K562 (cell line): ENCODE measurements at regions not wholly inside any gene's neighbourhood (a gene's known extent, or its start where the extent isn't known, plus 50 kb on each side); places are given as distances from the start of the nearest gene placed in this dataset.
"Not testable (repeated sequence)": the region's sequence is repeated elsewhere in the genome, so short reads cannot be mapped to it uniquely, and the experiment has no call there.

Experiments used
- ATAC-seq: fragments of 200-7000 bp; cut with Tn5 transposase; 3 replicates; pipeline ENCODE4 v1.9.1; 2020; ENCODE audit warnings: moderate library complexity
- BruUV-seq: library from RNA; stranded (reverse); fragments of 400-500 nt; replicated peaks from 2 replicates; lab custom pipeline; 2021; lab: Mats Ljungman, UMichigan
- CTCF ChIA-PET: fragments of 300-600 bp; formaldehyde crosslinking; extraction: SDS; loops from one replicate; lab custom pipeline; 2021; ENCODE audit warnings: low intra/inter-chr PET ratio; lab: Yijun Ruan, JAX
- POLR2A ChIA-PET: fragments of 300-600, 350-650 bp; sonication (Branson Sonifier 250); formaldehyde crosslinking; extraction: SDS; loops from one replicate; lab custom pipeline; 2021; ENCODE audit warnings: antibody characterized with exemption, inconsistent platforms; lab: Yijun Ruan, JAX
- DNase-seq, 4 experiments: peaks; one replicate each; pipeline versions ENCODE4 v3.0.0 to v3.0.0-alpha.2; 2011 to 2018; ENCODE audit warnings: low spot score in 3 of 4, mixed read lengths in 3 of 4; ENCODE audit errors: extremely low read depth in 1 of 4
- FAIRE-seq: peaks from 2 replicates; lab custom pipeline; 2011; peaks lifted over from hg19 to GRCh38; lab: Jason Lieb, UNC
- H2AFZ ChIP-seq: 2 replicates; pipeline ENCODE4 v1.6.0; 2011; ENCODE audit warnings: low read depth, low read length, control low read depth, inconsistent platforms
- H3K27ac ChIP-seq: fragments of 200-600 bp; 3 replicates; pipeline ENCODE4 v1.8.0; 2011; ENCODE audit warnings: low read depth, mild to moderate bottlenecking, control low read depth, inconsistent platforms, low read length, moderate library complexity, mixed read lengths; ENCODE audit errors: extremely low read depth
- H3K27me3 ChIP-seq, 2 experiments: fragments of 300-600 bp in 1 of 2; 2 replicates in 1 of 2; 3 replicates in 1 of 2; pipeline versions ENCODE4 v1.6.0 to v1.8.0; 2011; ENCODE audit warnings: inconsistent platforms in 2 of 2, low read length in 2 of 2, mild to moderate bottlenecking in 1 of 2, mixed read lengths in 1 of 2, moderate library complexity in 1 of 2; ENCODE audit not compliant: control insufficient read depth in 2 of 2, insufficient read depth in 2 of 2
- H3K36me3 ChIP-seq: fragments of 300-600 bp; 3 replicates; pipeline ENCODE4 v1.8.0; 2011; ENCODE audit warnings: mild to moderate bottlenecking, low read length, inconsistent platforms; ENCODE audit not compliant: control insufficient read depth, insufficient read depth
- H3K4me1 ChIP-seq, 2 experiments: fragments of 200-600 bp in 1 of 2; replicated peaks in 1 of 2; 2 replicates in 1 of 2; 3 replicates in 1 of 2; pipeline versions ENCODE4 v1.5.1 to v1.8.0; 2011; ENCODE audit warnings: inconsistent platforms in 2 of 2, low read length in 2 of 2, mild to moderate bottlenecking in 1 of 2, mixed read lengths in 1 of 2, moderate library complexity in 1 of 2; ENCODE audit not compliant: control insufficient read depth in 2 of 2, insufficient read depth in 2 of 2
- H3K4me2 ChIP-seq: 2 replicates; pipeline ENCODE4 v1.6.1; 2011; ENCODE audit warnings: low read length, control low read depth, inconsistent platforms, mixed read lengths; ENCODE audit not compliant: insufficient read depth
- H3K4me3 ChIP-seq: fragments of 200-600 bp; sonication (generic), shearing (Covaris generic); 2 replicates; pipeline ENCODE4 v1.5.1; 2016; ENCODE audit warnings: control low read depth, inconsistent platforms
- H3K79me2 ChIP-seq: fragments of 200-600 bp; 3 replicates; pipeline ENCODE4 v1.8.0; 2011; ENCODE audit warnings: low read length, inconsistent platforms; ENCODE audit not compliant: control insufficient read depth, insufficient read depth
- H3K9ac ChIP-seq, 2 experiments: 2 replicates each; pipeline versions ENCODE4 v1.6.0 to v1.6.1; 2011; ENCODE audit warnings: low read depth in 2 of 2, low read length in 2 of 2, control low read depth in 1 of 2, inconsistent platforms in 1 of 2, mild to moderate bottlenecking in 1 of 2, mixed read lengths in 1 of 2; ENCODE audit not compliant: insufficient read depth in 1 of 2
- H3K9me1 ChIP-seq: one replicate; pipeline ENCODE4 v1.6.0; 2011; ENCODE audit warnings: inconsistent platforms, mild to moderate bottlenecking, low read length, moderate library complexity; ENCODE audit not compliant: control insufficient read depth, insufficient read depth
- H3K9me3 ChIP-seq: replicated peaks from 2 replicates; pipeline ENCODE4 v1.5.1; 2011; ENCODE audit warnings: low read depth, low read length, inconsistent platforms; ENCODE audit not compliant: control insufficient read depth, insufficient read depth
- H4K20me1 ChIP-seq: replicated peaks from 2 replicates; pipeline ENCODE4 v1.6.1; 2011; ENCODE audit warnings: low read length, inconsistent platforms, mixed read lengths; ENCODE audit not compliant: control insufficient read depth, insufficient read depth
- CEBPB ChIP-seq: fragments of 450-650 bp; IDR thresholded peaks from 2 replicates; pipeline ENCODE4 v1.6.1; 2016; ENCODE audit warnings: missing genetic modification characterization, missing compliant biosample characterization
- CEBPG ChIP-seq, 3 experiments: fragments of 200-800 bp in 1 of 3; sonication (Bioruptor generic) in 1 of 3; sonication (generic) in 1 of 3; formaldehyde crosslinking in 1 of 3; IDR thresholded peaks in 2 of 3; conservative IDR thresholded peaks in 1 of 3; 2 replicates each; pipeline versions ENCODE4 v1.6.1 to v1.8.0; 2016 to 2022; ENCODE audit warnings: missing compliant biosample characterization in 2 of 3, missing genetic modification characterization in 2 of 3, mild to moderate bottlenecking in 1 of 3, missing genetic modification reagents in 1 of 3
- SMAD3 ChIP-seq: fragments of 450-650 bp; formaldehyde crosslinking; conservative IDR thresholded peaks from 2 replicates; pipeline ENCODE4 v1.4.0; 2020; ENCODE audit warnings: mild to moderate bottlenecking
- ZNF175 ChIP-seq: fragments of 200-800 bp; sonication (Bioruptor generic); IDR thresholded peaks from 2 replicates; pipeline ENCODE4 v1.6.1; 2016; ENCODE audit warnings: low read depth, mild to moderate bottlenecking, missing genetic modification characterization, missing compliant biosample characterization
- ZNF318 ChIP-seq, 2 experiments: fragments of 450-650 bp; IDR thresholded peaks; 2 replicates each; pipeline ENCODE4 v1.6.1; 2016; ENCODE audit warnings: mild to moderate bottlenecking in 2 of 2, borderline replicate concordance in 1 of 2, low read depth in 1 of 2, moderate library complexity in 1 of 2
- ZNF384 ChIP-seq: IDR thresholded peaks from 2 replicates; pipeline ENCODE4 v1.6.1; 2012; ENCODE audit warnings: low read depth, low read length, improper control_type of control experiment
- WGBS: fragments of 100-300 bp; shearing (Covaris generic); methylation state at CpG from one replicate; pipeline ENCODE4 v1.1.6; 2016; ENCODE audit warnings: low coverage, mixed read lengths; ENCODE audit not compliant: insufficient coverage; ENCODE audit errors: missing lambda C conversion rate; 5-methylcytosine and 5-hydroxymethylcytosine counted together
- in situ Hi-C: fragments of 300-500 bp; cut with MboI; formaldehyde crosslinking; loops from 4 replicates; pipeline ENCODE4 v1.15.0; 2018; ENCODE audit warnings: inconsistent platforms, mixed read lengths
- intact Hi-C: fragments of 100-400 bp; cut with micrococcal nuclease; formaldehyde crosslinking; loops from 2 replicates; pipeline ENCODE4 v1.14.2; 2022
- TF ChIP-seq, protein P1 (sequence below): fragments of 450-650 bp; formaldehyde crosslinking; IDR thresholded peaks from 2 replicates; pipeline ENCODE4 v1.4.0; 2022; ENCODE audit warnings: missing genetic modification characterization

DNA sequence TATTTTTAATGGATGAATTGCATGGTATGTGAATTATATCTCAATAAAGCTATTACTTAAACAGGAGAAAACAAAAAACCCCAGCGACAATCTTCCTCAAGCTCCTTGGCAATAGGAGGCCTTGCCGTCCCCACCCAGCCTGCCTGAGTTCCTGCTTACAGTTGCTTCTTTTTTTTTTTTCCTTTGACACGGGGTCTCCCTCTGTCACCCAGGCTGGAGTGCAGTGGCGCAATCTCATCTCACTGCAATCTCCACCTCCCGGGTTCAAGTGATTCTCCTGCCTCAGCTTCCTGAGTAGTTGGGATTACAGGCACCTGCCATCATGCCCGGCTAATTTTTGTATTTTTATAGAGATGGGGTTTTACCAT, 88.6 kb upstream of the CUX1 start:
- in situ Hi-C loops, result not testable (repeated sequence)
- TF ChIP-seq CEBPG (CRISPR knock-in tag; IDR thresholded peaks at IDR 0.05) (peak; percentile 25; the same call in 1 of the 2 replicates), CEBPG (tag; conservative IDR thresholded peaks at IDR 0.05 in 1 of 2, IDR thresholded peaks at IDR 0.05 in 1 of 2) (peak; percentile 19 to 58; a peak in 3 of 4 replicates), ZNF384 (peak; percentile 78), ZNF318 (IDR thresholded peaks at IDR 0.05; ENCODE audit: borderline replicate concordance in 1 of 2, low read depth in 1 of 2) (0 out of 4 replicates have a peak, but pooled peaks of 1 of the 2 experiments have one; percentile 12), SMAD3 (CRISPR knock-in tag) (0 out of 2 replicates have a peak, but pooled peaks have one; percentile 28), CEBPB (tag) (peak; percentile 89), ZNF175 (CRISPR knock-in tag) (0 out of 2 replicates have a peak, but pooled peaks have one; percentile 59)
- TF ChIP-seq, protein P1, sequence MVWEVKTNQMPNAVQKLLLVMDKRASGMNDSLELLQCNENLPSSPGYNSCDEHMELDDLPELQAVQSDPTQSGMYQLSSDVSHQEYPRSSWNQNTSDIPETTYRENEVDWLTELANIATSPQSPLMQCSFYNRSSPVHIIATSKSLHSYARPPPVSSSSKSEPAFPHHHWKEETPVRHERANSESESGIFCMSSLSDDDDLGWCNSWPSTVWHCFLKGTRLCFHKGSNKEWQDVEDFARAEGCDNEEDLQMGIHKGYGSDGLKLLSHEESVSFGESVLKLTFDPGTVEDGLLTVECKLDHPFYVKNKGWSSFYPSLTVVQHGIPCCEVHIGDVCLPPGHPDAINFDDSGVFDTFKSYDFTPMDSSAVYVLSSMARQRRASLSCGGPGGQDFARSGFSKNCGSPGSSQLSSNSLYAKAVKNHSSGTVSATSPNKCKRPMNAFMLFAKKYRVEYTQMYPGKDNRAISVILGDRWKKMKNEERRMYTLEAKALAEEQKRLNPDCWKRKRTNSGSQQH (CRISPR knock-in tag), result peak; percentile 7; the same call in 1 of the 2 replicates

More for the DNA sequence above, 88.6 kb upstream of the CUX1 start:
- Histone ChIP-seq H3K4me1 (peaks cover 26% of the 10 kb centered on the region in 2 experiments), H3K27ac (peak overlapping the region; percentile 70; the same call in 2 of the 3 replicates), H2AFZ (peak overlapping the region; percentile 81), H3K27me3 (peaks cover 2 to 17% of the 10 kb centered on the region in 2 experiments; a peak in 3 of 5 replicates), H3K9ac (peak overlapping the region; percentile 19 to 29; a peak in 2 of 4 replicates)
- H3K4me3 ChIP-seq, DNase-seq, FAIRE-seq, H3K4me2 ChIP-seq, CTCF ChIA-PET, BruUV-seq, intact Hi-C loops, H4K20me1 ChIP-seq, H3K36me3 ChIP-seq, H3K79me2 ChIP-seq, H3K9me3 ChIP-seq, H3K9me1 ChIP-seq: not testable (repeated sequence)
- WGBS, result 7% methylated on average over 5 of the region's 6 CpGs
- peak; percentile 13; the same call in 1 of the 3 replicates for ATAC-seq
- POLR2A ChIA-PET, result interaction anchor here (0.6 to 3.2 kb wide), 11 partner anchors 8 to 564 kb away, joined by 3 to 23 read pairs (median 3); no protein-coding TSS in a partner anchor
